Prostate gland (tissue), 2 donors: ENCODE measurements at regions not wholly inside any gene's neighbourhood (a gene's known extent, or its start where the extent isn't known, plus 50 kb on each side); places are given as distances from the start of the nearest gene placed in this dataset.

Experiments
- DNase-seq: peaks from one replicate; pipeline ENCODE4 v3.0.0-alpha.2; 2019; ENCODE audit warnings: low spot score
- H3K27ac ChIP-seq, 2 donors: fragments of 200-600 bp; sonication (generic); 2 replicates each; pipeline ENCODE4 v1.5.1; 2017 to 2019
- H3K27me3 ChIP-seq: fragments of 200-600 bp; sonication (generic); replicated peaks from 2 replicates; pipeline ENCODE4 v1.5.1; 2019; ENCODE audit not compliant: insufficient read depth
- H3K36me3 ChIP-seq, 2 donors: fragments of 200-600 bp; sonication (generic); 1 replicate in 1 of 2; 2 replicates in 1 of 2; pipeline versions ENCODE4 v1.5.1 to v1.8.1; 2017 to 2019
- H3K4me1 ChIP-seq: fragments of 200-600 bp; sonication (generic); replicated peaks from 2 replicates; pipeline ENCODE4 v1.5.1; 2019
- H3K4me3 ChIP-seq, 2 donors: fragments of 200-600 bp; sonication (generic); 2 replicates each; pipeline ENCODE4 v1.5.1; 2017 to 2019
- H3K9me3 ChIP-seq: fragments of 200-600 bp; sonication (generic); 2 replicates; pipeline ENCODE4 v1.5.1; 2017
- CTCF ChIP-seq, 4 experiments: fragments of 200-600 bp in 2 of 4; fragments of 450-650 bp in 2 of 4; sonication (generic) in 2 of 4; IDR thresholded peaks; 1 replicate in 3 of 4; 2 replicates in 1 of 4; pipeline ENCODE4 v1.5.1; 2016 to 2019; ENCODE audit warnings: antibody characterized with exemption in 4 of 4, mild to moderate bottlenecking in 2 of 4, moderate library complexity in 2 of 4
- POLR2A ChIP-seq: fragments of 450-650 bp; IDR thresholded peaks from one replicate; pipeline ENCODE4 v1.6.1; 2016; ENCODE audit warnings: antibody characterized with exemption, mild to moderate bottlenecking
- POLR2AphosphoS5 ChIP-seq: sonication (generic); formaldehyde crosslinking; IDR thresholded peaks from one replicate; pipeline ENCODE4 v1.6.1; 2017; ENCODE audit warnings: antibody characterized with exemption
- WGBS: methylation state at CpG from one replicate; pipeline ENCODE4 v1.1.5; 2018; 5-methylcytosine and 5-hydroxymethylcytosine counted together
- intact Hi-C: fragments of 100-400 bp; cut with DNase I; formaldehyde crosslinking; loops from one replicate; pipeline ENCODE4 v1.14.2; 2022

GRCh38 chr4:165684177-165684805 is 188.7 kb upstream of the TLL1 start:
- whole genome bisulfite sequencing = 74% methylated on average over 7 of the region's 7 CpGs

GRCh38 chr4:165686756-165687155 is 186.3 kb upstream of the TLL1 start:
- H3K4me3 ChIP-seq = no peak overlapping the region
- H3K27me3 ChIP-seq = no peaks in the 10 kb centered on the region
- TF ChIP-seq POLR2A (no peak), POLR2AphosphoS5 (no peak), CTCF (IDR thresholded peaks at IDR 0.05) (no peak)
- no peaks in the 10 kb centered on the region for H3K36me3 ChIP-seq
- no peak for DNase-seq
- H3K4me1 ChIP-seq = no peaks in the 10 kb centered on the region
- intact Hi-C loops = no loop called here
- H3K27ac ChIP-seq = no peak overlapping the region
- WGBS = 87% methylated on average over 3 of the region's 3 CpGs
- H3K9me3 ChIP-seq = no peaks in the 10 kb centered on the region

More at GRCh38 chr4:165684177-165684805, 188.7 kb upstream of the TLL1 start:
- Histone ChIP-seq H3K9me3 (no peaks in the 10 kb centered on the region), H3K4me3 (no peak overlapping the region), H3K4me1 (no peaks in the 10 kb centered on the region), H3K36me3 (no peaks in the 10 kb centered on the region), H3K27ac (no peak overlapping the region), H3K27me3 (no peaks in the 10 kb centered on the region)
- TF ChIP-seq POLR2A (no peak), CTCF (IDR thresholded peaks at IDR 0.05) (no peak), POLR2AphosphoS5 (no peak)
- no peak for DNase-seq
- intact Hi-C loops = no loop called here

- Histone ChIP-seq H3K27me3 (no peaks in the 10 kb centered on the region), H3K4me3 (no peak overlapping the region), H3K4me1 (no peaks in the 10 kb centered on the region), H3K36me3 (no peaks in the 10 kb centered on the region), H3K9me3 (no peaks in the 10 kb centered on the region), H3K27ac (no peak overlapping the region)
- WGBS = 70% methylated on average over 3 of the region's 3 CpGs
- DNase-seq = no peak
- TF ChIP-seq POLR2A = no peak
- TF ChIP-seq CTCF (IDR thresholded peaks at IDR 0.05) = no peak
- intact Hi-C loops = no loop called here
Measured at GRCh38 chr4:165689159-165689558, 183.9 kb upstream of the TLL1 start.

GRCh38 chr4:165692082-165692481 is 181.0 kb upstream of the TLL1 start:
- Histone ChIP-seq H3K4me3 (no peak overlapping the region), H3K36me3 (no peaks in the 10 kb centered on the region), H3K9me3 (no peaks in the 10 kb centered on the region), H3K4me1 (no peaks in the 10 kb centered on the region), H3K27me3 (no peaks in the 10 kb centered on the region), H3K27ac (no peak overlapping the region)
- DNase-seq = no peak
- no peak for TF ChIP-seq CTCF (IDR thresholded peaks at IDR 0.05)
- TF ChIP-seq POLR2A = no peak
- TF ChIP-seq POLR2AphosphoS5 = no peak
- intact Hi-C loops = no loop called here
- 91% methylated on average over 3 of the region's 3 CpGs for WGBS

- intact Hi-C loops = no loop called here
- 30% methylated on average over 2 of the region's 2 CpGs for WGBS
Measured at GRCh38 chr4:165698272-165698671, 174.8 kb upstream of the TLL1 start.

More at GRCh38 chr4:165698272-165698671, 174.8 kb upstream of the TLL1 start:
- no peaks in the 10 kb centered on the region for H3K36me3 ChIP-seq
- TF ChIP-seq POLR2A (no peak), CTCF (IDR thresholded peaks at IDR 0.05) (no peak), POLR2AphosphoS5 (no peak)
- no peaks in the 10 kb centered on the region for H3K4me1 ChIP-seq
- H3K4me3 ChIP-seq = no peak overlapping the region
- no peaks in the 10 kb centered on the region for H3K27me3 ChIP-seq
- H3K9me3 ChIP-seq = no peaks in the 10 kb centered on the region
- DNase-seq = no peak
- H3K27ac ChIP-seq = no peak overlapping the region
